Ovary (tissue), 7 donors: ENCODE measurements at regions not wholly inside any gene's neighbourhood (a gene's known extent, or its start where the extent isn't known, plus 50 kb on each side); places are given as distances from the start of the nearest gene placed in this dataset.

ENCODE experiments used
- DNase-seq, 5 donors: peaks; one replicate each; pipeline ENCODE4 v3.0.0-alpha.2; 2019 to 2020
- H3K27ac ChIP-seq, 2 donors: fragments of 200-600 bp; one replicate each; pipeline versions ENCODE4 v1.5.1 to v1.8.0; 2019 to 2022
- H3K27me3 ChIP-seq: fragments of 200-600 bp; one replicate; pipeline ENCODE4 v1.8.0; 2022
- H3K36me3 ChIP-seq: fragments of 200-600 bp; sonication (generic); one replicate; pipeline ENCODE4 v1.5.1; 2019
- H3K4me1 ChIP-seq: one replicate; pipeline ENCODE4 v1.8.1; 2013; ENCODE audit warnings: mild to moderate bottlenecking, moderate library complexity; ENCODE audit not compliant: insufficient read depth
- H3K4me3 ChIP-seq: fragments of 200-600 bp; sonication (generic); one replicate; pipeline ENCODE4 v1.5.1; 2017
- H3K9me3 ChIP-seq, 2 donors: fragments of 200-600 bp in 1 of 2; sonication (generic) in 1 of 2; one replicate each; pipeline versions ENCODE4 v1.5.1 to v1.8.1; 2013 to 2019; ENCODE audit warnings: mild to moderate bottlenecking in 1 of 2, moderate library complexity in 1 of 2
- CTCF ChIP-seq, 3 donors: fragments of 450-650 bp in 2 of 3; fragments of 200-600 bp in 1 of 3; IDR thresholded peaks; one replicate each; pipeline versions ENCODE4 v1.5.1 to v1.8.0; 2016 to 2022; ENCODE audit warnings: antibody characterized with exemption in 3 of 3, mild to moderate bottlenecking in 1 of 3
- EP300 ChIP-seq: sonication (generic); formaldehyde crosslinking; IDR thresholded peaks from one replicate; pipeline ENCODE4 v1.6.1; 2017; ENCODE audit warnings: antibody characterized with exemption
- POLR2A ChIP-seq: fragments of 450-650 bp; IDR thresholded peaks from one replicate; pipeline ENCODE4 v1.6.1; 2017; ENCODE audit warnings: antibody characterized with exemption, mild to moderate bottlenecking, moderate library complexity
- WGBS, 3 donors: extraction: QIAGEN DNeasy Blood & Tissue Kit in 1 of 3; methylation state at CpG; one replicate each; pipeline versions ENCODE4 v1.1.5 to v1.1.7; 2013 to 2017; 5-methylcytosine and 5-hydroxymethylcytosine counted together
- intact Hi-C, 4 donors: fragments of 100-400 bp; cut with DNase I; formaldehyde crosslinking; loops; one replicate each; pipeline versions ENCODE4 v1.11.0 to v1.15.1; 2022 to 2023
- donor health status: DM: no; HTN: no; CAD: no; lungs with moderate emphysema.
- donor health status: DM: no; HTN: no; CAD: no.
- donor health status: Bipolar disorder and iron deficiency.
- donor health status: DM: no; HTN: no; CAD: no.
- donor health status: DM: yes; HTN: yes; CAD: no.

GRCh38 chr5:118314931-118315330 is 673.4 kb downstream of the DTWD2 start:
- no peaks in the 10 kb centered on the region for H3K36me3 ChIP-seq
- H3K27me3 ChIP-seq: no peaks in the 10 kb centered on the region
- TF ChIP-seq CTCF (IDR thresholded peaks at IDR 0.05) (no peak), POLR2A (no peak), EP300 (no peak)
- no peak for DNase-seq
- H3K4me3 ChIP-seq: no peak overlapping the region
- H3K27ac ChIP-seq: no peak overlapping the region
- WGBS, 3 donors: 37 to 49% (median 43%) methylated on average over 3 of the region's 3 CpGs
- H3K4me1 ChIP-seq: peaks cover 2% of the 10 kb centered on the region
- no peaks in the 10 kb centered on the region for H3K9me3 ChIP-seq
- intact Hi-C loops: no loop called here

- TF ChIP-seq POLR2A (no peak), EP300 (no peak), CTCF (IDR thresholded peaks at IDR 0.05) (no peak)
These were observed 677.1 kb downstream of the DTWD2 start for GRCh38 chr5:118311103-118311819.

GRCh38 chr5:118310401-118310800 is 677.9 kb downstream of the DTWD2 start:
- Histone ChIP-seq H3K27ac (no peak overlapping the region), H3K36me3 (no peaks in the 10 kb centered on the region), H3K27me3 (no peaks in the 10 kb centered on the region), H3K4me1 (peaks cover 2% of the 10 kb centered on the region), H3K9me3 (no peaks in the 10 kb centered on the region), H3K4me3 (no peak overlapping the region)
- 70 to 78% (median 75%) methylated on average over 3 of the region's 3 CpGs for WGBS, 3 donors
- no peak for TF ChIP-seq POLR2A
- TF ChIP-seq EP300: no peak
- TF ChIP-seq CTCF (IDR thresholded peaks at IDR 0.05): no peak
- intact Hi-C loops: no loop called here
- no peak for DNase-seq

More at GRCh38 chr5:118311103-118311819, 677.1 kb downstream of the DTWD2 start:
- peaks cover 2% of the 10 kb centered on the region for H3K4me1 ChIP-seq
- H3K4me3 ChIP-seq: no peak overlapping the region
- intact Hi-C loops: no loop called here
- no peak for DNase-seq
- WGBS, 3 donors: 90 to 95% (median 95%) methylated on average over 5 of the region's 5 CpGs
- H3K27me3 ChIP-seq: no peaks in the 10 kb centered on the region
- H3K36me3 ChIP-seq: no peaks in the 10 kb centered on the region
- no peak overlapping the region for H3K27ac ChIP-seq
- no peaks in the 10 kb centered on the region for H3K9me3 ChIP-seq

- H3K4me1 ChIP-seq: no peaks in the 10 kb centered on the region
- H3K9me3 ChIP-seq: no peaks in the 10 kb centered on the region
- H3K27ac ChIP-seq: no peak overlapping the region
- H3K27me3 ChIP-seq: no peaks in the 10 kb centered on the region
- TF ChIP-seq EP300 (no peak), CTCF (IDR thresholded peaks at IDR 0.05) (no peak)
- intact Hi-C loops: loop anchor here in 1 of 4 donors (10.0 kb wide), 1 partner anchor 562 kb away; no protein-coding TSS in a partner anchor
- H3K4me3 ChIP-seq: no peak overlapping the region
- WGBS, 3 donors: 19 to 34% (median 19%) methylated on average over 2 of the region's 2 CpGs
- H3K36me3 ChIP-seq: no peaks in the 10 kb centered on the region
- no peak for DNase-seq
These were observed 685.1 kb downstream of the DTWD2 start for GRCh38 chr5:118303296-118303695.
